ENCODE measurements at regions not wholly inside any gene's neighbourhood (a gene's known extent, or its start where the extent isn't known, plus 50 kb on each side); places are given as distances from the start of the nearest gene placed in this dataset.

DNA sequence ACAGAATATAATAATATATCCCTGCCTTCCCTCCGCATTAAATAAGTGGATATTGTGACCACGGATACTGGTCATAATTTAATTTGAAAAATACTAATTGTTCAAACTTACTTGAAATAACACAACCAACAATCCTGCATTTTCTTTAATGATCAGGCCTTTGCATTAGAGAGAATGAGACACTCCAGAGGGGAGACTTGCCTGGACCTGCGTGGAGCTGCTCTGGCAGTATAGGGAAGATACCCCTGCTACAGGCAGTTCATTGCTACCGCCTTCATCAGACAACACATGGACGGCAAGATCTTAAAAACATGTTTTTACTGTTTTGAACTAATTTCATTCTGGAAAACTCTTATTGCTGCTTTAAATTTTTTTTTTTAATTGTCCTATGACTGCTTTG is 211.0 kb upstream of the FAR2 start:
- Histone ChIP-seq H3K27me3 (replicated peaks in 1 of 7) (no peaks in the 10 kb centered on the region), H3K36me3 (no peaks in the 10 kb centered on the region), H3K4me3 (no peak overlapping the region), H3K27ac (no peak overlapping the region), H3K9me3 (no peaks in the 10 kb centered on the region), H3K4me1 (no peaks in the 10 kb centered on the region)
- WGBS, 5 donors = 90 to 96% (median 93%) methylated on average over 5 of the region's 5 CpGs
- no peak for DNase-seq
- intact Hi-C loops (cut with DNase I; ENCODE audit: low total_unique reads) = no loop called here
- TF ChIP-seq POLR2AphosphoS5 (IDR thresholded peaks at IDR 0.05) = no peak
- no peak for TF ChIP-seq POLR2A (IDR thresholded peaks at IDR 0.05)

GRCh38 chr12:28938581-28939235 is 210.4 kb upstream of the FAR2 start:
- 82 to 94% (median 84%) methylated on average over 11 of the region's 11 CpGs for WGBS, 5 donors
- intact Hi-C loops (cut with DNase I; ENCODE audit: low total_unique reads) = no loop called here
- Histone ChIP-seq H3K27me3 (replicated peaks in 1 of 7) (no peaks in the 10 kb centered on the region), H3K9me3 (no peaks in the 10 kb centered on the region), H3K4me3 (no peak overlapping the region), H3K4me1 (no peaks in the 10 kb centered on the region), H3K27ac (no peak overlapping the region), H3K36me3 (no peaks in the 10 kb centered on the region)
- DNase-seq = no peak
- TF ChIP-seq CTCF (IDR thresholded peaks at IDR 0.05 in 8 of 11, conservative IDR thresholded peaks at IDR 0.05 in 3 of 11) (no peak), POLR2AphosphoS5 (IDR thresholded peaks at IDR 0.05) (no peak), POLR2A (IDR thresholded peaks at IDR 0.05) (no peak)

- Histone ChIP-seq H3K27me3 (replicated peaks in 1 of 7) (no peaks in the 10 kb centered on the region), H3K9me3 (no peaks in the 10 kb centered on the region), H3K4me1 (no peaks in the 10 kb centered on the region), H3K4me3 (no peak overlapping the region), H3K27ac (no peak overlapping the region), H3K36me3 (no peaks in the 10 kb centered on the region)
- DNase-seq = no peak
- intact Hi-C loops (cut with DNase I; ENCODE audit: low total_unique reads) = no loop called here
- WGBS, 5 donors = 81 to 89% (median 88%) methylated on average over 2 of the region's 2 CpGs
- no peak for TF ChIP-seq POLR2AphosphoS5 (IDR thresholded peaks at IDR 0.05)
- no peak for TF ChIP-seq CTCF (IDR thresholded peaks at IDR 0.05 in 8 of 11, conservative IDR thresholded peaks at IDR 0.05 in 3 of 11)
- no peak for TF ChIP-seq POLR2A (IDR thresholded peaks at IDR 0.05)
Measured at GRCh38 chr12:28939427-28939826, 209.7 kb upstream of the FAR2 start.

DNA sequence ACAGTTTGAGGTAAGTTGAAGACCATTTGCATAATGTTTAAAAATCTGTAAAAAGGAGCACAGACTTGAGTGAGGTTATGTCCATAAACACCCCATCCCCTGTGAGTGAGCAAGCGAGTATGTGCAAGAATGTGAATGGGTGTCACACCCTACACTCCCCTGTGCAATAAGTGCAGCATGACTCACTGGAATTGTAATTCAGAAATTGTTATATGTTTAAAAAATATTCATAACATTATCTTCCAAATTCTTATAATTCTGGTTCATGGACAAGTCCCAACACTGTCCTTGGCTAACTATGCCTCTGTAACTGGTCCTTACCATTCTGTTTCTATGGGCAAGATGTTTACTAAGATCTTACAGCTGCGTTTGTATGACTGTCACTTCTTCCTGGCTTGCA is 207.8 kb upstream of the FAR2 start:
- Histone ChIP-seq H3K36me3 (no peaks in the 10 kb centered on the region), H3K4me3 (no peak overlapping the region), H3K27me3 (replicated peaks in 1 of 7) (no peaks in the 10 kb centered on the region), H3K4me1 (no peaks in the 10 kb centered on the region), H3K9me3 (no peaks in the 10 kb centered on the region), H3K27ac (no peak overlapping the region)
- DNase-seq = no peak
- 80 to 97% (median 87%) methylated on average over 2 of the region's 2 CpGs for WGBS, 5 donors
- intact Hi-C loops (cut with DNase I; ENCODE audit: low total_unique reads) = no loop called here
- TF ChIP-seq CTCF (IDR thresholded peaks at IDR 0.05 in 8 of 11, conservative IDR thresholded peaks at IDR 0.05 in 3 of 11) (no peak), POLR2AphosphoS5 (IDR thresholded peaks at IDR 0.05) (no peak)

- H3K4me3 ChIP-seq = no peak overlapping the region
- intact Hi-C loops (cut with DNase I; ENCODE audit: low total_unique reads) = no loop called here
- no peaks in the 10 kb centered on the region for H3K27me3 ChIP-seq (replicated peaks in 1 of 7)
- no peaks in the 10 kb centered on the region for H3K36me3 ChIP-seq
- TF ChIP-seq POLR2A (IDR thresholded peaks at IDR 0.05) (no peak), CTCF (IDR thresholded peaks at IDR 0.05 in 8 of 11, conservative IDR thresholded peaks at IDR 0.05 in 3 of 11) (no peak), POLR2AphosphoS5 (IDR thresholded peaks at IDR 0.05) (no peak)
- WGBS, 5 donors = 79 to 88% (median 83%) methylated on average over 6 of the region's 6 CpGs
- no peaks in the 10 kb centered on the region for H3K4me1 ChIP-seq
- no peaks in the 10 kb centered on the region for H3K9me3 ChIP-seq
- no peak for DNase-seq
- H3K27ac ChIP-seq = no peak overlapping the region
Measured at GRCh38 chr12:28946361-28946760, 202.7 kb upstream of the FAR2 start.

Data from spleen (tissue), 11 donors.